ENCODE measurements at regions not wholly inside any gene's neighbourhood (a gene's known extent, or its start where the extent isn't known, plus 50 kb on each side); places are given as distances from the start of the nearest gene placed in this dataset.

- TF ChIP-seq POLR2A (IDR thresholded peaks at IDR 0.05; ENCODE audit: low read depth, low read length) = no peak
- TF ChIP-seq CTCF (IDR thresholded peaks at IDR 0.05; ENCODE audit: extremely low read depth in 1 of 2, insufficient read depth in 1 of 2, low read depth in 1 of 2, low read length in 2 of 2) = no peak
- TF ChIP-seq MYC (IDR thresholded peaks at IDR 0.05; ENCODE audit: low read depth, low read length) = no peak
- no peak for TF ChIP-seq EZH2 (IDR thresholded peaks at IDR 0.05; ENCODE audit: borderline replicate concordance, low read depth, low read length, severe bottlenecking)
- TF ChIP-seq MAX (IDR thresholded peaks at IDR 0.05; ENCODE audit: insufficient read depth, insufficient read length) = no peak
- TF ChIP-seq POLR2AphosphoS5 (IDR thresholded peaks at IDR 0.05; ENCODE audit: insufficient read depth, low read depth, low read length) = no peak
- TF ChIP-seq JUN (IDR thresholded peaks at IDR 0.05; ENCODE audit: borderline replicate concordance, insufficient read depth, insufficient read length, low read depth) = no peak
- no peak for TF ChIP-seq FOS (IDR thresholded peaks at IDR 0.05; ENCODE audit: borderline replicate concordance, insufficient read depth, low read length)
- TF ChIP-seq GATA2 (IDR thresholded peaks at IDR 0.05; ENCODE audit: insufficient read depth, insufficient read length, low read depth, low read length) = no peak
Observed at GRCh38 chr2:239895116-239895515, 130.0 kb downstream of the NDUFA10 start.
